NK-92 treated with Interleukin-12 subunit alpha and Interleukin-12 subunit beta, amount 100 ng/mL, for 24 hours (cell line): ENCODE measurements at regions not wholly inside any gene's neighbourhood (a gene's known extent, or its start where the extent isn't known, plus 50 kb on each side); places are given as distances from the start of the nearest gene placed in this dataset.
"Not testable (repeated sequence)": the region's sequence is repeated elsewhere in the genome, so short reads cannot be mapped to it uniquely, and the experiment has no call there.

Source experiments
- DNase-seq: peaks from one replicate; lab custom pipeline; 2025; lab: John Stamatoyannopoulos, UW

DNA sequence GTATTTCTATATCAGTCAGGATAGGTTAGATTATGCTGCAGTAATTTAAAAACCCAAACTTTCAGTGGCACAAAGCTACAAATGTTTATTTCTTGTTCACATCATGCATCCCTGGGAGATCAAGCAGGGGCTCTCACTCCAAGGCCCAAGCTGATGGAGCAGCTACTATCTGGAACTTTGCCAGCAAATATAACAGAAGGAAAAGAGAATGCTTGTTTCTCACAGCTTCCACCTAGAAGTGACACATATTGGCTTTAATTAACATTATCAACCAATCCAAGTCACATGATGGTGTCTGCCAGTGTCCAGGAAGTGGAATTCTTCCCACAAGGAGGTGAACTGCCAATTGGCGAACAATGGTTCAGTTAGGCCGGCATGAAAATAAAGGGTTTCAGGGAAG, 306.9 kb downstream of the BCL11A start:
- DNase-seq: no peak

DNA sequence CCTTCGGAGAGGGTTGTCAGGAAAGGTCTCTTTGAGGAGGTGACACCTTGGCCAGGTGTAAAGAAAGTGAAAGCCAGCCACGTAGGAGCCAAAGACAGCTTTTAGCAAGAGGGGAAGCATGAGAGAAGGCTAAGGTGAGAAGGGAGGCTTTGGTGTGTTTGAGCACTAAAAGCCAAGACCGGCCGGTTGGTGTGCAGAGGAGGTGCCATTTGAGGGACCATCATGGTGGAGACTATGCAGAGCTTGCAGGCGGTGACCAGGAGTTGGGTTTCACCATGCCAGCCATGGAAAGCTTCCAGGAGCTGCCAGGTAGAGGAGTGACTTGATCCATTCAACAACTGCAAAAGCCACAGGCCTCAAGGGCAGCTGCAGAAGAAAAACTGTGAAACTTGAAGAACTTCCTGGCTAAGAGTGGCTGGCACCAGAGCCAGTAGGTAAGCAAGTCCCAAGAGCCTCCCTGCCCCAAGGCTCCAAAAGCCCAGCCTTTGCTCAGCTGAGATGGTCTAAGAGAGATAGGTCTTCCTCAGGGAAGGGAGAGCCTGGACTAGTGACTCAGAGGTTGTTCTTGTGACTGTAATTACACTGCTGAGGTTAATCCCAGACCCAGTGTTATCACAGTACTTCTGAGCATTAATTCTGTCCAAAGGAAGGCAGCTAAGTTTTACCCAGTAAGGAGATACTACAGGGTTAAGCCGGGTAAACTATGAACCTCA, 319.0 kb downstream of the BCL11A start:
- no peak for DNase-seq

DNA sequence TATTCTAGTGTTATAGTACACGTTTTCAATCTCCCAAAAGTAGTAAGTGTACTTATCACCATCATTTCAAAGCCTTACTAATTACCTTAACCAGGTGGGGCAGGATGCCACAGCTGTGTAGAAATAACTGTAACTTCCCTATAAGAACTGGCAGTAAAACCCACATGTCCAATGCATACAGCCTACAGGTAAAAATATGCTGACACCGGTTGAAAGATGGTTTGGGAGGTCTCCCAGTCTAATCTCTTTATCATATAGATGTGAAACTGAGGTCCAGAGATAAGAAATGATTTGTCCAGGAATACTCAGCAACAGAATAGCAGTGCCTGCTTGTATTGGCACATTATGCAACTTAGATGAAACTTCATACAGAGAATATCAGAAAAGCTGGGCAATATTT, 322.9 kb downstream of the BCL11A start:
- DNase-seq: no peak

DNA sequence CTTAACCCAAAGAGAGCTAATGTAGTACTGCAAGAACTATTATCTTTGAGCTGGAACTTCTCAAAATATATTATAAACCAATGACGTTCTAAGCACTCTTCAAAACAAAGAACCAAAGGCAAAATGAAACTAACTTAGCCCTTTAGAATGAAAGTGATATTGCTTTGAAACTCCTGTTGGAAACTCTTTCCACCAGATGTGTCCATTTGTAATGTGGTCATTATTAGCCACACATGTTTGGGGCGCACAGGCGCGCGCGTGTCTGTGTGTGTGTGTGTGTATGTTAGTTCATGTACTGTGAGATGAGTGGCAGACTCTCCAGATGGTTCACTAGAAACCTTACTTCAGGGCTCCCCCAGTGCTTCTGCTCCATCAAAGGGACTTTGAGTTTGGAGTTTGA, 323.4 kb downstream of the BCL11A start:
- no peak for DNase-seq

DNA sequence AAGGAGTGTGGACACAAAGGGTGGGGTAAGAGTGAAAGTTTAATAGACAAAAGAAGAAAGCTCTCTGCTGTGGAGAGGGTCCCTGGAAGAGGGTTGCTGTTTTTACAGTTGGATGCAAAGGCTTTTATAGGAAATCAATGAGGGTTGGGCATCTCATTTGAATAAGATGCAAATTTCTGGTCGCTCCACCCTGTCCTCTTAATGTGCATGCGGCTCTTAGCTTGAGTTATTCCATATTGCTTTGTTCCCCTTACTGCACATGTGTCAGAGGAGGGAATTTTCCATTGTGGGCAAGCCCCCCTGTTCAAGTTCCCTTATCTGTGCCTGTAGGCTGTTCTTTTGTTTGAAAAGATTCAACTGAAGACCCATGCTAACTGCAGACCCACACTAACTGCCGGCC, 326.5 kb downstream of the BCL11A start:
- DNase-seq: no peak

DNA sequence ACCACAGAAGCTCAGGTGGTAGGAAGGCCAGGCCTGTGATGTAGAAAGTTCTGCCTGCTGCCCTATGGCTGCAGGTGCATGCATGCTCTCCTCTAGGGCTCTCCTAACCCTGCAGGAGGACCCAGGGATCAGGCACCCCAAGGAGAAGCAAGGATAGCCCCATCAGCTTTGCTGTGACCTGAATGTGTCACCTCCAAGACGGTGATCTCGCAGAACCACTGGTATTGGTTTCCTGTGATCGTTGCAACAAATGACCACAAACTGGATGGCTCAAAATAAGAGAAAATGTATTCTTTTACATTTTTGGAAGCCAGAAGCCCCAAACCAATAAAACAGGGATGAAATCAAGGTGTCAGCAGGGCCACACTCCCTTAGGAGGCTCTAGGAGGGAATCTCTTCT, 327.3 kb downstream of the BCL11A start:
- DNase-seq: no peak

DNA sequence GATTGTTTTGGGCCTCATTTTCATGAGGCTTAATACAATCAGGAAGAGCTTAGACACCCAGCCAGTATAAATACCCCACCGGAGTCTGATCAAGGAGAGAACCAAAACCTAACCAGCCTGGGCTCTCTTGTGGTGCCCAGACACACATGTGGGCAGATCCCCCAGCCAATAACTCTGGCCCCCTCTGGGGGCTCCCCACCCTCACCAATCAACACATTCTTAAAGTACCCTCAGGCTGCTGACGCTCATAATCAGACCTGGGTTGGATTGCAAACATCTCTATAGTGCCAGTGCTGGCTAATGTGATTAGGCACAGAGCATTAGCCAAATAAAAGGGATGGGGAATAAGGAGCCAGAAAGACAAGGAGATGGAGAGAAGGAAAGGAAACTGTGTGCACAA, 329.6 kb downstream of the BCL11A start:
- no peak for DNase-seq

DNA sequence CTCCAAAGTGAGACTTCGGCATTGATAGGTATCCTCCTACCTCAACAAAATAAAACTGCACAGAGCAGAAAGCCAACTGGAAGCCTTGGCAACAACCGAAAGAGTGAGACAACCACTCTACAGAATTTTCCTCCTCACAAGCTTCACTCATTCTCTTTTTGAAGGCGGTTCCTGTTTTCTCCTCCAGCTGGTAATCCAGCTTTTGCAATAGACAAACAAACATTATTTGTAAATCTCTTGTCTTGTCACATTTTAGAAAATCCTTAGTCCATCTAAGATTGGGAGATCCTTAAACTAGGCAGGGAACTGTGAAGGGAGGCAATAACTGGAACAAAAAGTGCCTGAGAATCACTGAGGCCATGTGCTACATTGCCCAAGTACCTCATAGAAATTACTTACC, 332.4 kb downstream of the BCL11A start:
- no peak for DNase-seq

DNA sequence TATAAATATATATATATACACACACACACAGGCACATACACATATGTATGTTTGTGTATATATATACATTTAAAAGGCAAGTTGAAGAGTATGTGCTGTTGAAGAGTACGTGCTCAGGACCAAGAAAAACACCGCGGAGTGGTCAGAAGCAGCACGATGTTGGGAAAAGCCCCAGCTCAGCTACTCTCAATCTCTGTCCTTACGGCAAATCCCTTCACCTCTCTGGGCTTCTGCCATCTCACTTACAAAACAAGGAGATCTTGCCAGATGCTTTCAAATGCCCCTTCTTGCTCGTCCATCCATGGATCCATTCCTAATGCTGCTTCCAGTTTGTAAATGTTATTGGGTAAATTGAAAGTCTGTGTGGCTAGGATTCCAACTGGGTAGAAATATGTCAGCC, 333.9 kb downstream of the BCL11A start:
- no peak for DNase-seq

DNA sequence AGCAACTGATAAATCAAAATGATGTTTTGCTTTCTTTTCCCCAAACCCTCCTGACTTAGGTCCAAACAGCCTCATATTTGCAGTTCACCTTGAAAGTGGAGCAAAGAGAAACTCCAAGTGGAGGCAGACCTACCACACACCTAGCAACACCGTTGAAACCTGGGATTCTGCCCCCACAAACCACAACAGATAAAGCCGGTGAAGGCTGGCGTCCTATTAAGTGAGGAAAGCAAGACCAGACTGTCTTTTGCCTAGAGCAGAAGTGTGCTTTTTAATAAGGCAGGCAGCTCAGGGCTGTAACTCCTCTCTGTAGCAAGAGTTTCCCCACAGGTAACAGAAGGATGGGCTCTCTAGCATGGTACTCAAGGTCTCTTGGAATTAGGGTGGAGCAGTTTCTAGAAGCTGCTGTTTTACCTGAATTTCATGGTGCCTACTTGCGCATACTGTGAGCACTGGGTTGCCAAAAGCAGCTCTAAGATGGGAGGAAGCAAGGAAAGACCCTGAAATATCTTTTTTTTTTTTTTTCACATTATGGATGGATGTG, 336.9 kb downstream of the BCL11A start:
- no peak for DNase-seq

DNA sequence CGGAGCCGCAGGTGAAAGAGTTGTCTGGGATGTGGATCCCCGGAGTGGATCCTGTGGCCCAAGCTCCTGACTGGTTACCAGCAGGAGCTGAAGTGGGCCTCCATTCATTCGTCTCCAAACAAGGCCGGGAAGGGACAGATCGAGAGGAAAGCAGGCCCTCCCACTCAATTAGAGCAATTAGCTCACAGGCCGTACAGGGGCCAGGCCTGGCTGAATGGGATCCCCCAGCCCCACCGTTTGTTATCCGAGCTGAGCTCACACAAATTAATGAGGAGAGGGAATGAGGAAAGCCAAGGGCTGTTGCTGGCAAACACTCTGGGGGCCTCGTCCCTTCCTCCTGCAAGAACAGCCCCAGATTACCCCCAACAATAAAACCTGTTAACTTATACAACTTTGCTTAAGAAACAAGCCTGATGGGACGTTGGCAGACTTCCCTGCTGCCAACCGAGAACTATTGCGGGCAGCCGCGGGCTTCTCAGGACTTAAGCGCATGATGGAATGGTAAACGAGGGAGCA, 338.0 kb downstream of the BCL11A start:
- no peak for DNase-seq

DNA sequence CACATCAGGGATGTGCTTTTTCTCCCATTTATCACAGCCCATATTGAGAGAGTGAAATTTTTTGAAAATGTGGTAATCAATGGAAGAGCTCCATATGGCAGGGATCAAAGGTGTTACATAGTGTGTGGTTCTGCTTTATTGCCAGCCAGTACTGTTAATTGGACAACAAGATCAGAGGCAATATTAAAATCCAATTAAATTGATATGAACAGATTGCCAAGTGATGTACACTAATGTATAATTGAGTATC, 338.9 kb downstream of the BCL11A start:
- DNase-seq: no peak

DNA sequence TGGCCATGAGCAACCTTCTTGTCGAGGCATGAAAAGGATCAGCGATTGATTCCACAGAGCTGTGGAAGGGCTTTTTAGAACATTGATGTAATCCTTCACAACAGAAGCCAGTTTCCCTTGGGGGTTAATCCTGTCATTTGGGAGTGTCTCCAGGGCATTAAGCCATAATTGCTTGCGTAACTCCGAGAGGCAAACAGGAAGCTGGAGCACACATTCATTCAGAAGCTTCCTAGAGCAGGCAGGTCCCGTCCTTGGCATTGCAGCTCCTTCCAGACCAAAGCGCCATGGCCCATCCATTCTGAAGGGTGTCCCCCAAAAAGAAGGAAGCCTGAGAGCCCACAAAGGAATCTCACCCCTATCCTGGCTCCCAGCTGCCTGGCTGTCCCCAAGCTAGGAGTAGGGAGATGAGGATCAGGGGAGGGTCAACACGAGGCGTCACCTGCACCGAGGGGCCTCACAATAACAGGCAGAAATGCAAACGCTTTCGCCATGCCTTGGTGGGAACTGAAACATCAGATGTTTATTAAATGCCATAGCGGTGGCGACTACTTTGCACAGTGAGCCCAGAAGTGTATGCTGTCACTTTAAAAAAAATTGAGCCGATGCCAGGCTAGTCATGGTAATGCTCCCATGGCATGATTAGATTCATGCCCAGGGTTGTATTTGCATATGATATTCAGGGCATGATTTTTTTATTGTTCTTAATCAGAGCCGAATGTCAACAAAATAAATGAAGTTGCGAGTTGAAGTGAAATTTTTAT, 339.4 kb downstream of the BCL11A start:
- no peak for DNase-seq

DNA sequence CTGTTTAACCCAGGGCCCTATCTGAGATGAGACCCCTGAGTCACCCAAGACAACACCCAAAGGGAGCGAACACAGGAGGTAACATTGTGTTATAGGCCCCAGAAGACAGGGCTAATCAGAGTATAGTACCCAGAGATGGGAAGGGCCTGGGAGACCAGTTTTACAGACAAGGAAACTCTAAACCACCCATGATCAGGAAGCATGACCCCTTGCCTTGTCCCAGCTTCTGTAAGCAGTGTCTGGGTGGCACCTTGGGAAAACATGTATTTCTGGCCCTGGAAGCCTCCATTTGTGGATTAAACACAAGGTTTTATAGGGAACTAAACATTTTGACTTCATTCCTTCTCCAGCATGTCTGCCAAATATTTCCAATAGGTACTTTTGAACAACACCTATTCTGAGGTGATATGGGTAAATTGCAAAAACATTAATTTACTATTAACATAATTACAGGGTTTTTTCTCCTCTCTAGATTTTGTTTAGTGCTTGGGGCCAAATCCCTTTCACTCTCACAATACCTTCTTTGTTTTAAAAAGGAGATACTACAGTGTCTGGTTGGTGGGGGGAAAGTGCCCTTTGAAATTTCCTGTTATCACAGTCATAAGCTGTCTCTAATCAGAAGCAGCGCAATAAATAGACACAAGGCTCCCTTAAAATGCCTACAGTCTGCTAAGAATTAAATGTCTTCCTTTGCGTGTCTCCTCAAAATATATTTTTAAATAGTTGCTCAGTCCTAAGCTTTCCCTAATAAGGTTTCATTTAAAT, 341.1 kb downstream of the BCL11A start:
- no peak for DNase-seq

DNA sequence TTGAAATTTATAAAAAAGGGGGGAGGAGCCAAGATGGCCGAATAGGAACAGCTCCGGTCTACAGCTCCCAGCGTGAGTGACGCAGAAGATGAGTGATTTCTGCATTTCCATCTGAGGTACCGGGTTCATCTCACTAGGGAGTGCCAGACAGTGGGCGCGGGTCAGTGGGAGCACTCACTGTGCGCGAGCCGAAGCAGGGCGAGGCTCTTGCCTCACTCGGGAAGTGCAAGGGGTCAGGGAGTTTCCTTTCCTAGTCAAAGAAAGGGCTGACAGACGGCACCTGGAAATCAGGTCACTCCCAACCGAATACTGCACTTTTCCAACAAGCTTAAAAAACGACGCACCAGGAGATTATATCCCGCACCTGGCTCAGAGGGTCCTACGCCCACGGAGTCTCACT, 364.4 kb downstream of the BCL11A start:
- DNase-seq: not testable (repeated sequence)

DNA sequence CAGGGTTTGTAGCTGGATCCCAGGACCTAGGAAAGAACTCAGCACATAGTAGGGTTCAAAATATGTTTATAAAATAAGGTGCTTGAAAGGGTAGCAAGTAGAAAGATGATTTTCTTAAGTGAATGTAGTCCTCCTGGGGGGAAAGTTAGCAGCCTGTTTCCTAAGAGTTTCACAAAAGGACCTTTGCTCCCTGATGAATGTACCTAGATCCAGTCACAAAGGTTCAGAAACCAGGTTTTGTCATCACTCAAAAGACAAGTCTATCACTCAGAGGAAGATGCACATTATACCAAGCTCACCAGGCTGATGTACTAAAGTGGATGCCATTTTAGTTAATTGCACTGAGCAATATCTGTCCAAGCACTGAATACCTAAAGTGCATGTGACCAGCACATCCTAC, 378.2 kb downstream of the BCL11A start:
- no peak for DNase-seq

DNA sequence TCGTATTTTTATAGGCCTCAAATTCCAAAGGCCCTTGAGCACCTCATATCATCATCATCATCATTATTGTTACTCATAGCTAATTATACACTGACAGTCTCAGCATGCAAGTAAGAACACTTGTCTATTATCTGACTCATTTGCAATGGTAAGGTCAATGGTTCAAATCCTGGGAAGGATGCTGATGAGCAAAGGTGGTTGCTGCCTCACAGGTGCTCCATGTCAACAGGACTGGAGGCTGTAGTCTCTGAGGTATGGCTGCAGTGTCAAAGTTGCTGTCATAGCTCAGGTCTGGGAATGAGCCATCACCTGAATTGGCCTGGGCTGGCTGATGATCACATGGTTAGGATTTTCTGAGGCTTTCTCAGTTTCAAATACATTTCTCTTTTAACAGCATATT, 379.3 kb downstream of the BCL11A start:
- no peak for DNase-seq

DNA sequence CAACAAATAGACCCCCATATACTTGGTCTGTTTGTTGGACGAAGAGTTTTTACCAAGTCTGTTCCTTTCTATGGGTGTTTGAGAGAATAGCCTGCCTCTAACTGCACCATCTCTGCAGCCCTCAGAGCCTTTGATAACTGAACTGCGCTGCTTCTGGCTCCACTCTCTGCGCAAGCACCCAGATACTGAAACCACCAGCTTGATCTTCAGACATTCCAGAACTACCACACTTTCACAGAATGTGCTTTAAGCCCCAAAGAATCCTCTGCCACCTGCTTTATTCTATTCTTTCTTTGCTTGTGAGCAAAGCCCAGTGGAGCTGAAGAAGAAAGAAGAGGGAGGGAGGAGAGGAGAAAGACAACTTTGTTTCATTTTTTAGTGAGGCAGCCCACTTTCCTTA, 380.7 kb downstream of the BCL11A start:
- no peak for DNase-seq

DNA sequence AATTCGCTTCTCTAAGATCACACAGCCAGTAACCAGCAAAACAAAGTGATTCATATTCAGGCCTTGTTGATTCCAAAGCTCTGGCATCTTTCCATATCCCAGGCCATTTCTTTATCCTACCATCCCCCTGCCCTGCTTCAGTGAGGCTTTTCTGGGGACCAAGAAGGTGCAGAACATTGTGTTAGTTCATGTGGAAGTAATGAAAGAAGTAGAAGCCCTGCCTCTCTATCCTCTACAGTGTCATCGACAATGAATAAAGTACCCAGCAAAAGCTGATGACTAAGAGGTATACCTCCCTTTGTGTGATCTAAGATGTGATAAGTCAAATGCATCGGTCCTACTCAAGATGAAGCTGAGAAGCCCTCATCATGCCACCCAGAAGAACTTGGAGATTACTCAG, 383.2 kb downstream of the BCL11A start:
- DNase-seq: no peak

DNA sequence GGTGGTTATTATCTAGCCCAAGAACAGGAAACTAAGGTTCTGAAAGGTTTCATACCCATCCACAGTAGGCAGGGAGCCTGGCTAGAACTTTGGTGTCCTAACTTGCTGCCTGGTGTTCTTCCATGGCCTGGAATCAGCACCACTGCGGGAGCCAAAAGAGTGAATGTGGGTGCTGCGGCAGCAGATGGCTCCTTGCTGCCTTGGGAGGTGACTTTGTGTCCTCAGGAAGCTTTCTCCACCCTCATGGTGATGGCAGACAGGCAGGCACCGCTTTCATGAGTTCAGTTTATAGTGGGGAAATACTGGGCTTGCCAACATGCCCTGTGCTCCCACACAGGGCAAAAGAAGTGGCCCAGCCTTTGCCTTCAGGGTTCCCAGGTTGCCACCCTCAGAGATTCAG, 385.2 kb downstream of the BCL11A start:
- no peak for DNase-seq

DNA sequence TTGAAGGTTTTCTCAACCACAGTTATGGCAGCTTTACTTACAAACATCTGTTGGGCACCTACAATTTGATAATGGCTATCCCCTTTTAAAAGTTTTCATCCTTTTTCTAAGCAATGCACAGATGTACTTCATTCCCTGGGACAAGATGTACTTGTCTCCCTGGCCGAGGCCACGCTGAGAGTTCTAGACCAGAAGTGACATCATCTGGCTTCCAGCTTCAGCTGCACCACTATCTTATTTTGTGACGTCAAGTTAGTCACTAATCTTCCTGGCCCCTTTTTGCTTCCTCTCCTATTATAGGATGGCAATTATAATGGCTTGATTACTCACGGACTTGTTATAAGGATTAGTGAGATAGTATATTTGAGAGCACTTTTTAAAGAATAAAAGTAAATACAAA, 386.4 kb downstream of the BCL11A start:
- DNase-seq: no peak

DNA sequence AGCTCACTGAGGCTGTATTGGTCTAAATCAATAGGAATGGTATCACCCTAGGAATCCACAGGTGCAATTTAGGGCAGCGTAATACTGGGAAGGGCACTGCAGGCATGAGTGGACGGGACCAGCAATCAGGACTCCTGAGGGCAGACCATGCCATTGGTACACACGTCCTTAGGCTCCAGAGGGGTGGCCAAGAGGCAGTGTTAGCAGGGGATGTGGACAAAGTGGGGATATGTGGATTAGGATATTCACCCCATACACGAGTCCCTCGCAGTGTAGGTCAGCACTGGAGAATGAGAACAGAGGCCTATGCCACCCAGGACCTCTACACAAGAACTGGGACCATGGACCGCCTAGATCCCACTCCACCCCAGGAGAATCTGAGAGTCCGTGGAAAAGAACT, 389.8 kb downstream of the BCL11A start:
- DNase-seq: no peak

DNA sequence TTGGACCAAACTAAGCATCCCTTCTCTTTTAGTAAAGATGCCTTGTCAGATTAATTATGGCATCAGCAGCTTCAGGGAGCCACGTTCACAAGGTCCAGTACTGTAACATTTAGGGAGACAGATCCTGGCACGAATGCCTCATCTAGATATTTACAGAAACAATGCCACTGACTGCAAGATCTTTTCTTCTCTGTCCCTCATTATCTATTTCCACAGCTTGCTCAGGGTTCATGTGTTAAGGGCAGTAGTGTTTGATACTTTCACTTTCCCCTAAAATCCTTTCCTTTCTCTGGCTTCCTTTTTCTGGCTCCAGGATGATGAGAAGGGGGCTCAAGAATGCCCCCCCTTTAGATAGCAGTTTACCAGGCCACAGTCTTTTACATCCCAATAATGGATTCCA, 393.9 kb downstream of the BCL11A start:
- no peak for DNase-seq
